Calu3 (cell line): ENCODE measurements at regions not wholly inside any gene's neighbourhood (a gene's known extent, or its start where the extent isn't known, plus 50 kb on each side); places are given as distances from the start of the nearest gene placed in this dataset.

Experiments used
- BruUV-seq: library from RNA; stranded (reverse); fragments of 400-500 nt; replicated peaks from 2 replicates; lab custom pipeline; 2021; lab: Mats Ljungman, UMichigan
- CTCF ChIA-PET: fragments of 300-600 bp; sonication (Branson Sonifier 250); formaldehyde crosslinking; loops from one replicate; lab custom pipeline; 2022; ENCODE audit warnings: antibody characterized with exemption; lab: Charles Lee
- DNase-seq: peaks from one replicate; pipeline ENCODE4 v3.0.0; 2022
- H3K27ac Mint-ChIP-seq: one replicate; pipeline ENCODE4 v1.8.0; 2022; ENCODE audit warnings: mixed read lengths; ENCODE audit not compliant: unreplicated experiment
- H3K27me3 Mint-ChIP-seq: one replicate; pipeline ENCODE4 v1.8.0; 2022; ENCODE audit warnings: mixed read lengths; ENCODE audit not compliant: unreplicated experiment
- H3K36me3 Mint-ChIP-seq: one replicate; pipeline ENCODE4 v1.8.0; 2022; ENCODE audit warnings: mild to moderate bottlenecking, moderate library complexity, mixed read lengths; ENCODE audit not compliant: insufficient read depth, unreplicated experiment
- H3K4me1 Mint-ChIP-seq: one replicate; pipeline ENCODE4 v1.8.0; 2022; ENCODE audit warnings: mild to moderate bottlenecking, low read depth, mixed read lengths; ENCODE audit not compliant: unreplicated experiment
- H3K4me3 Mint-ChIP-seq: one replicate; pipeline ENCODE4 v1.8.0; 2022; ENCODE audit warnings: mild to moderate bottlenecking, low read depth, moderate library complexity, mixed read lengths; ENCODE audit not compliant: unreplicated experiment
- H3K9me3 Mint-ChIP-seq: one replicate; pipeline ENCODE4 v1.8.0; 2022; ENCODE audit warnings: low read depth, mixed read lengths; ENCODE audit not compliant: unreplicated experiment
- intact Hi-C: fragments of 100-400 bp; cut with micrococcal nuclease; formaldehyde crosslinking; loops from one replicate; pipeline ENCODE4 v1.10.0; 2022; ENCODE audit not compliant: unreplicated experiment
- TF ChIP-seq, protein P1 (sequence below): fragments of 200-600 bp; IDR thresholded peaks from one replicate; pipeline ENCODE4 v1.8.0; 2022; ENCODE audit warnings: antibody characterized with exemption; ENCODE audit not compliant: unreplicated experiment

DNA sequence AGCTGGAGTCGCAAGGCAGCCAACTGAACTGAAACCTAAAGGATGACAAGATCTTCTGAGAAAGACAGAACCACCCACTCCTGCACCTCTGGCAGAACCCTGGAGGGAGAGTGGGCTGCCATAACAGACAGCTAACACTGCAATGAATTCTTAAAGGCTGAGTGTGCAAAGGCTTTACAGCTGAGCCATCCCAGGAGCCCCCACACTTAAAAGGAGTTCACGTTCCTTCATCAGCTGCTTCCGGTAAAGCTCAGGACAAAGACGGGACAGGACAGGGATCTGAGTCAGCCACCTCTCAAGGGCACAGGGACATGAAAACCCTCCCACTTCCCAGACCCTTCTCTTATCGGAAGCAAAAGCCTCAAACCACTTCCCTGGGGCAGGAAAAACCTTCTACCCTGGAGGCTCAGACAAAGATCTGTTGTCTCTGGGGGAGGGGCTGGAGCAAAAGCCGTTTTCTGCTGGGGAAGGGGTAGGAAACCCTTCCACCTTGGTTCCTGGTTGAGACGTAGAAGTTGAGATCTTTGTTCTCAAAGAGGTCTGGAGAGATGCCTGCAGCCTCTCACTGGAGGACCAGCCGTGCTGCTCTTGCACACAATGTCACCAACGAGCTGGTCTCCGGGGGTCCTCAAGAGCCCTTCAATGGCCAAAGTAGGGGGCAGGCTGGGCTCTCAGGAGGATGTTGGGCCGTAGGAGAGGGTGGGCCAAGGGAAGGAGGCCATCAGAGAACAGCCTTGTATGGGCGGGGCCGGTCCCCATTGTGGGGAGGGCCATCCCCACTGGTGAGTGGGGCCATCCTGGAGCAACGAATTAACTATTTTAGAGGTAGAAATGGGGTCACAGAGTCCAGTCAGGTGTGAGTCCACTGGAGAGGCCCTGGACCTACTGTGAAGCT, 452.4 kb downstream of the PTPRU start:
- peaks cover 2% of the 10 kb centered on the region for H3K9me3 Mint-ChIP-seq
- no peaks in the 10 kb centered on the region for H3K4me1 Mint-ChIP-seq
- H3K27ac Mint-ChIP-seq: no peak overlapping the region
- TF ChIP-seq, protein P1, sequence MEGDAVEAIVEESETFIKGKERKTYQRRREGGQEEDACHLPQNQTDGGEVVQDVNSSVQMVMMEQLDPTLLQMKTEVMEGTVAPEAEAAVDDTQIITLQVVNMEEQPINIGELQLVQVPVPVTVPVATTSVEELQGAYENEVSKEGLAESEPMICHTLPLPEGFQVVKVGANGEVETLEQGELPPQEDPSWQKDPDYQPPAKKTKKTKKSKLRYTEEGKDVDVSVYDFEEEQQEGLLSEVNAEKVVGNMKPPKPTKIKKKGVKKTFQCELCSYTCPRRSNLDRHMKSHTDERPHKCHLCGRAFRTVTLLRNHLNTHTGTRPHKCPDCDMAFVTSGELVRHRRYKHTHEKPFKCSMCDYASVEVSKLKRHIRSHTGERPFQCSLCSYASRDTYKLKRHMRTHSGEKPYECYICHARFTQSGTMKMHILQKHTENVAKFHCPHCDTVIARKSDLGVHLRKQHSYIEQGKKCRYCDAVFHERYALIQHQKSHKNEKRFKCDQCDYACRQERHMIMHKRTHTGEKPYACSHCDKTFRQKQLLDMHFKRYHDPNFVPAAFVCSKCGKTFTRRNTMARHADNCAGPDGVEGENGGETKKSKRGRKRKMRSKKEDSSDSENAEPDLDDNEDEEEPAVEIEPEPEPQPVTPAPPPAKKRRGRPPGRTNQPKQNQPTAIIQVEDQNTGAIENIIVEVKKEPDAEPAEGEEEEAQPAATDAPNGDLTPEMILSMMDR: no peak
- intact Hi-C loops: no loop called here
- DNase-seq: no peak
- no TSS peak for BruUV-seq
- CTCF ChIA-PET: interaction anchor here (0.6 to 1.1 kb wide), 2 partner anchors 11 to 15 kb away, joined by 3 to 4 read pairs; no protein-coding TSS in a partner anchor
- H3K36me3 Mint-ChIP-seq: no peaks in the 10 kb centered on the region
- no peak overlapping the region for H3K4me3 Mint-ChIP-seq
- peaks cover 94% of the 10 kb centered on the region for H3K27me3 Mint-ChIP-seq

GRCh38 chr1:29687601-29688244, 451.4 kb downstream of the PTPRU start:
- no peak overlapping the region for H3K27ac Mint-ChIP-seq
- no peaks in the 10 kb centered on the region for H3K36me3 Mint-ChIP-seq
- TF ChIP-seq, protein P1: no peak
- H3K27me3 Mint-ChIP-seq: peaks cover 90% of the 10 kb centered on the region
- no peaks in the 10 kb centered on the region for H3K9me3 Mint-ChIP-seq
- DNase-seq: no peak
- CTCF ChIA-PET: interaction anchor here (0.7 to 0.9 kb wide), 3 partner anchors 13 to 90 kb away, joined by 3 to 4 read pairs (median 3); no protein-coding TSS in a partner anchor
- no peaks in the 10 kb centered on the region for H3K4me1 Mint-ChIP-seq
- H3K4me3 Mint-ChIP-seq: no peak overlapping the region
- no TSS peak for BruUV-seq
- intact Hi-C loops: no loop called here

DNA sequence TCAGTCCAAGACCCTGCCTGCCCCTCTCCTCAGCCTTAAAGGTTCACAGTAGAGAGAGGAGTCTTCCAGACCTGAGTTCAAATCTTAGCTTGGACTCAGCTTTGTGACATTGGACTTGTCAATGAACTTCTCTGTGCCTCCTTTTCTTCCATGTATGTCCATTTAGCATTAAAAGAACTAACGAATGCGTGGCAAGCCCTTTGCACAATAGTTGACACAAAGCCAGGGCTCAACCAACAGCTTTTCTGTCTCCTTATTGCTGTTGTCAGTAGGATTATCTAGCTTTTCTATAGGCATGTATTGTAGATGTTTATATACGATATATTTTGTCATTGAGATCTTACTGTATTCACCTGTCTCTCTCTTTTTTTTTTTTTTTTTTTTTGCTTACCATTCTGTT, 450.8 kb downstream of the PTPRU start:
- no peaks in the 10 kb centered on the region for H3K9me3 Mint-ChIP-seq
- H3K27me3 Mint-ChIP-seq: peaks cover 89% of the 10 kb centered on the region
- no peak for DNase-seq
- no peaks in the 10 kb centered on the region for H3K4me1 Mint-ChIP-seq
- H3K27ac Mint-ChIP-seq: no peak overlapping the region
- no TSS peak for BruUV-seq
- TF ChIP-seq, protein P1: no peak
- intact Hi-C loops: no loop called here
- no peak overlapping the region for H3K4me3 Mint-ChIP-seq
- H3K36me3 Mint-ChIP-seq: no peaks in the 10 kb centered on the region
- CTCF ChIA-PET: interaction anchor here (0.7 to 0.9 kb wide), 4 partner anchors 13 to 169 kb away, joined by 3 to 4 read pairs (median 3); no protein-coding TSS in a partner anchor

DNA sequence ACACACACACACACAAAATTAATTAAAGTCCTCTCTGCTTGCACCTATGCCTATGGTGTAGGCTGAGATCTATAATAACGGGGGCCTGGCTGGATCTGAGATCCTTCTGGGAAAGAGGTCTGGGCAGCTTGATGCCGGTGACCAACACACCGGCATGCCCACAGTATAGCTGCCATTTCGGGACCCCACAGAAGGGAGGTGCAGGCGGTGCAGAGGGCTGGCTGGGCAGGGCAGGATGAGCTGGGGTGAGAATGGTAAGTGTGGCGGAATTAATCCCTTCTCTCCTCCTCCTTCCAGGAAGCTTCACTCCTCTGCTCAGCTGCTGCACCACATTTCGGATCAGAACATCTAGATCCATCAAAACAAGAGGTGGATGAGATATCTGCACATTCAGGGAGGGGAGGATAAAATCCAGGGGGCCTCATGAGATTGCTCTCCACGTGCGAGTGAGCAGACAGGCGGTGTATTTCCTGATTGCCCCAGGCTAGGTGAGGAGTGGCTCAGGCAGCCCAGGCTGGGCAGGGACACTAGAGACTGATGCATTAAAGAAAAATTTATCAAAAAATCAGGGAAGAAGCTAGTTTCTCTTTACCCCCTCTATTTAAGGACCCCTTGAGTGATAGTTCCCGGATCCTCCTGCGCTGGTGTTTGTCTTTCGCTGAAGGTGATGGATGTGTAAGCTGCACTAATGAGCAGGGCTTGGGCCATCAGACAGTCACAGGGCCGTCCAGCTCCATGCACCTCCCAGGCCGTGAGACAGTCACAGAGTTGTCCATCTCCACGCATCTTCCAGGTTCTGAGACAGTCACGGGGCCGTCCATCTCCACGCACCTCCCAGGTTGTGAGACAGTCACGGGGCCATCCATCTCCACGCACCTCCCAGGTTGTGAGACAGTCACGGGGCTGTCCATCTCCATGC, 449.9 kb downstream of the PTPRU start:
- no peak for DNase-seq
- intact Hi-C loops: no loop called here
- BruUV-seq: no TSS peak
- Mint-ChIP-seq H3K27me3 (peaks cover 88% of the 10 kb centered on the region), H3K4me3 (no peak overlapping the region), H3K9me3 (no peaks in the 10 kb centered on the region), H3K4me1 (no peaks in the 10 kb centered on the region), H3K27ac (no peak overlapping the region), H3K36me3 (no peaks in the 10 kb centered on the region)
- CTCF ChIA-PET: interaction anchor here (0.6 to 0.9 kb wide), 3 partner anchors 14 to 592 kb away, joined by 3 read pairs; no protein-coding TSS in a partner anchor
- TF ChIP-seq, protein P1: no peak
